Liver (tissue), 8 donors: ENCODE measurements at regions not wholly inside any gene's neighbourhood (a gene's known extent, or its start where the extent isn't known, plus 50 kb on each side); places are given as distances from the start of the nearest gene placed in this dataset.

Experiments
- DNase-seq: peaks from one replicate; pipeline ENCODE4 v3.0.0-alpha.2; 2017; ENCODE audit warnings: low spot score
- H3K27ac ChIP-seq, 2 donors: one replicate each; pipeline ENCODE4 v1.7.0; 2013; ENCODE audit warnings: inconsistent platforms in 2 of 2, low read length in 2 of 2, control low read depth in 1 of 2, low read depth in 1 of 2, mild to moderate bottlenecking in 1 of 2
- H3K27me3 ChIP-seq, 4 donors: one replicate each; pipeline versions ENCODE4 v1.6.1 to v1.7.0; 2013; ENCODE audit warnings: low read length in 3 of 4, inconsistent platforms in 1 of 4, mild to moderate bottlenecking in 1 of 4, moderate library complexity in 1 of 4; ENCODE audit not compliant: control insufficient read depth in 4 of 4, insufficient read depth in 4 of 4
- H3K36me3 ChIP-seq, 4 donors: one replicate each; pipeline versions ENCODE4 v1.6.1 to v1.7.0; 2013; ENCODE audit warnings: low read length in 3 of 4, mild to moderate bottlenecking in 3 of 4, low read depth in 1 of 4, moderate library complexity in 1 of 4; ENCODE audit not compliant: control insufficient read depth in 4 of 4, insufficient read depth in 3 of 4
- H3K4me1 ChIP-seq, 4 donors: one replicate each; pipeline versions ENCODE4 v1.6.1 to v1.7.0; 2013; ENCODE audit warnings: low read length in 3 of 4, mild to moderate bottlenecking in 3 of 4, moderate library complexity in 1 of 4; ENCODE audit not compliant: control insufficient read depth in 4 of 4, insufficient read depth in 4 of 4
- H3K4me3 ChIP-seq, 3 donors: one replicate each; pipeline versions ENCODE4 v1.6.1 to v1.7.0; 2013; ENCODE audit warnings: low read length in 3 of 3, control low read depth in 1 of 3, low read depth in 1 of 3, mild to moderate bottlenecking in 1 of 3
- H3K9ac ChIP-seq, 2 donors: one replicate each; pipeline ENCODE4 v1.7.0; 2013; ENCODE audit warnings: low read length in 2 of 2, mild to moderate bottlenecking in 2 of 2, moderate library complexity in 2 of 2, control low read depth in 1 of 2, low read depth in 1 of 2
- H3K9me3 ChIP-seq, 4 donors: one replicate each; pipeline versions ENCODE4 v1.6.1 to v1.7.0; 2013; ENCODE audit warnings: low read length in 3 of 4; ENCODE audit not compliant: control insufficient read depth in 4 of 4
- EGR1 ChIP-seq, 2 donors: IDR thresholded peaks; 2 replicates each; pipeline ENCODE4 v1.6.1; 2016 to 2018; ENCODE audit warnings: antibody characterized with exemption in 2 of 2, low read depth in 2 of 2
- FOXA1 ChIP-seq: IDR thresholded peaks from 2 replicates; pipeline ENCODE4 v1.6.1; 2016; ENCODE audit warnings: antibody characterized with exemption
- FOXA2 ChIP-seq: IDR thresholded peaks from 2 replicates; pipeline ENCODE4 v1.6.1; 2016; ENCODE audit warnings: antibody characterized with exemption
- GABPA ChIP-seq, 2 donors: IDR thresholded peaks in 1 of 2; conservative IDR thresholded peaks in 1 of 2; 2 replicates each; pipeline ENCODE4 v1.6.1; 2016; ENCODE audit warnings: antibody characterized with exemption in 2 of 2, mild to moderate bottlenecking in 1 of 2, moderate library complexity in 1 of 2
- HNF4A ChIP-seq, 2 donors: conservative IDR thresholded peaks; 2 replicates each; pipeline ENCODE4 v1.6.1; 2016; ENCODE audit warnings: antibody characterized with exemption in 2 of 2, mild to moderate bottlenecking in 2 of 2
- HNF4G ChIP-seq: IDR thresholded peaks from 2 replicates; pipeline ENCODE4 v1.6.1; 2016; ENCODE audit warnings: antibody characterized with exemption
- JUND ChIP-seq, 2 donors: IDR thresholded peaks; 2 replicates each; pipeline ENCODE4 v1.6.1; 2016; ENCODE audit warnings: antibody characterized with exemption in 2 of 2
- MAX ChIP-seq: IDR thresholded peaks from 2 replicates; pipeline ENCODE4 v1.6.1; 2016; ENCODE audit warnings: antibody characterized with exemption
- NR2F2 ChIP-seq: IDR thresholded peaks from 2 replicates; pipeline ENCODE4 v1.6.1; 2016; ENCODE audit warnings: antibody characterized with exemption
- RAD21 ChIP-seq, 2 donors: IDR thresholded peaks; 2 replicates each; pipeline ENCODE4 v1.6.1; 2016; ENCODE audit warnings: antibody characterized with exemption in 2 of 2, mild to moderate bottlenecking in 2 of 2
- RXRA ChIP-seq, 2 donors: IDR thresholded peaks; 2 replicates each; pipeline ENCODE4 v1.6.1; 2017 to 2018; ENCODE audit warnings: antibody characterized with exemption in 2 of 2, mild to moderate bottlenecking in 1 of 2
- SP1 ChIP-seq: IDR thresholded peaks from 2 replicates; pipeline ENCODE4 v1.6.1; 2018; ENCODE audit warnings: antibody characterized with exemption, mild to moderate bottlenecking
- TAF1 ChIP-seq: conservative IDR thresholded peaks from 2 replicates; pipeline ENCODE4 v1.6.1; 2016; ENCODE audit warnings: antibody characterized with exemption, mild to moderate bottlenecking
- YY1 ChIP-seq: IDR thresholded peaks from 2 replicates; pipeline ENCODE4 v1.6.1; 2016; ENCODE audit warnings: antibody characterized with exemption, mild to moderate bottlenecking
- WGBS: extraction: QIAGEN DNeasy Blood & Tissue Kit; methylation state at CpG from one replicate; pipeline ENCODE4 v1.1.7; 2013; 5-methylcytosine and 5-hydroxymethylcytosine counted together
- TF ChIP-seq, protein P1 (sequence below): IDR thresholded peaks from 2 replicates; pipeline ENCODE4 v1.6.1; 2016; ENCODE audit warnings: antibody characterized with exemption, mild to moderate bottlenecking
- TF ChIP-seq, protein P2 (sequence below): IDR thresholded peaks from 2 replicates; pipeline ENCODE4 v1.6.1; 2016; ENCODE audit warnings: antibody characterized with exemption
- TF ChIP-seq, protein P3 (sequence below): IDR thresholded peaks from 2 replicates; pipeline ENCODE4 v1.6.1; 2016; ENCODE audit warnings: antibody characterized with exemption
- TF ChIP-seq, protein P4 (sequence below): fragments of 150-350 bp; IDR thresholded peaks from 2 replicates; pipeline ENCODE4 v1.5.1; 2017; ENCODE audit warnings: improper control_type of control experiment, low read depth, low read length; ENCODE audit not compliant: missing input control
- donor health status: healthy.
- donor health status: healthy.
- donor health status: healthy.
- donor health status: healthy.
- donor health status: healthy.

- TF ChIP-seq, protein P1, sequence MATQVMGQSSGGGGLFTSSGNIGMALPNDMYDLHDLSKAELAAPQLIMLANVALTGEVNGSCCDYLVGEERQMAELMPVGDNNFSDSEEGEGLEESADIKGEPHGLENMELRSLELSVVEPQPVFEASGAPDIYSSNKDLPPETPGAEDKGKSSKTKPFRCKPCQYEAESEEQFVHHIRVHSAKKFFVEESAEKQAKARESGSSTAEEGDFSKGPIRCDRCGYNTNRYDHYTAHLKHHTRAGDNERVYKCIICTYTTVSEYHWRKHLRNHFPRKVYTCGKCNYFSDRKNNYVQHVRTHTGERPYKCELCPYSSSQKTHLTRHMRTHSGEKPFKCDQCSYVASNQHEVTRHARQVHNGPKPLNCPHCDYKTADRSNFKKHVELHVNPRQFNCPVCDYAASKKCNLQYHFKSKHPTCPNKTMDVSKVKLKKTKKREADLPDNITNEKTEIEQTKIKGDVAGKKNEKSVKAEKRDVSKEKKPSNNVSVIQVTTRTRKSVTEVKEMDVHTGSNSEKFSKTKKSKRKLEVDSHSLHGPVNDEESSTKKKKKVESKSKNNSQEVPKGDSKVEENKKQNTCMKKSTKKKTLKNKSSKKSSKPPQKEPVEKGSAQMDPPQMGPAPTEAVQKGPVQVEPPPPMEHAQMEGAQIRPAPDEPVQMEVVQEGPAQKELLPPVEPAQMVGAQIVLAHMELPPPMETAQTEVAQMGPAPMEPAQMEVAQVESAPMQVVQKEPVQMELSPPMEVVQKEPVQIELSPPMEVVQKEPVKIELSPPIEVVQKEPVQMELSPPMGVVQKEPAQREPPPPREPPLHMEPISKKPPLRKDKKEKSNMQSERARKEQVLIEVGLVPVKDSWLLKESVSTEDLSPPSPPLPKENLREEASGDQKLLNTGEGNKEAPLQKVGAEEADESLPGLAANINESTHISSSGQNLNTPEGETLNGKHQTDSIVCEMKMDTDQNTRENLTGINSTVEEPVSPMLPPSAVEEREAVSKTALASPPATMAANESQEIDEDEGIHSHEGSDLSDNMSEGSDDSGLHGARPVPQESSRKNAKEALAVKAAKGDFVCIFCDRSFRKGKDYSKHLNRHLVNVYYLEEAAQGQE = no peak
- TF ChIP-seq, protein P2, sequence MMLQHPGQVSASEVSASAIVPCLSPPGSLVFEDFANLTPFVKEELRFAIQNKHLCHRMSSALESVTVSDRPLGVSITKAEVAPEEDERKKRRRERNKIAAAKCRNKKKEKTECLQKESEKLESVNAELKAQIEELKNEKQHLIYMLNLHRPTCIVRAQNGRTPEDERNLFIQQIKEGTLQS = no peak
- TF ChIP-seq HNF4A (conservative IDR thresholded peaks at IDR 0.05) (no peak), MAX (no peak)
Measured at GRCh38 chr10:35704401-35704800, 62.3 kb upstream of the FZD8 start (continued).

DNA sequence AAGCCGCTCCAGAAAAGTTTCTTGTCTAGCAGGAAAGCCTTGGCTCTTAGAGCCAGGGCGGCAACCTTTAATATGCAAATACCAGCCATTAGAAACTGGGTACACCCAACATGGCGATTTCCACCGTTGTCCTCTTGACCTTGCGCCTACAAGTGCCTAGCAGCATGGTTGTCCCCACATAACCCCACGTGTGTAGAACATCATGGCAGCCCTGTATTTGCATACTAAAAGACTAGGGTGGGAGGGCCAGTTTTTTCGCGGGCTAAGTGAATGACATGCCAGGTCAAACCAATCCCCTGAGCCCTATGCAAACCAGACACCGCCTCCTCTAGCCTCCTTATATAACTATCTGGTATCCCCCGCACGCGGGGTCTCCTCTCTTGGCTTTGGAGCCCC lies 58.4 kb upstream of the FZD8 start:
- no peak for DNase-seq
- Histone ChIP-seq H3K4me3 (no peak overlapping the region), H3K9me3 (no peaks in the 10 kb centered on the region), H3K9ac (no peak overlapping the region), H3K36me3 (no peaks in the 10 kb centered on the region), H3K27me3 (no peaks in the 10 kb centered on the region), H3K4me1 (no peaks in the 10 kb centered on the region), H3K27ac (no peak overlapping the region)
- 86% methylated on average over 12 of the region's 12 CpGs for whole genome bisulfite sequencing
- TF ChIP-seq EGR1 (IDR thresholded peaks at IDR 0.05; ENCODE audit: low read depth in 2 of 2) (no peak), RAD21 (IDR thresholded peaks at IDR 0.05) (no peak), RXRA (IDR thresholded peaks at IDR 0.05) (no peak), YY1 (no peak), NR2F2 (no peak), GABPA (IDR thresholded peaks at IDR 0.05 in 1 of 2, conservative IDR thresholded peaks at IDR 0.05 in 1 of 2) (no peak), FOXA2 (no peak), FOXA1 (no peak), SP1 (no peak), JUND (IDR thresholded peaks at IDR 0.05) (no peak), MAX (no peak), TAF1 (no peak), HNF4A (conservative IDR thresholded peaks at IDR 0.05) (no peak), HNF4G (no peak)
- TF ChIP-seq, protein P3, sequence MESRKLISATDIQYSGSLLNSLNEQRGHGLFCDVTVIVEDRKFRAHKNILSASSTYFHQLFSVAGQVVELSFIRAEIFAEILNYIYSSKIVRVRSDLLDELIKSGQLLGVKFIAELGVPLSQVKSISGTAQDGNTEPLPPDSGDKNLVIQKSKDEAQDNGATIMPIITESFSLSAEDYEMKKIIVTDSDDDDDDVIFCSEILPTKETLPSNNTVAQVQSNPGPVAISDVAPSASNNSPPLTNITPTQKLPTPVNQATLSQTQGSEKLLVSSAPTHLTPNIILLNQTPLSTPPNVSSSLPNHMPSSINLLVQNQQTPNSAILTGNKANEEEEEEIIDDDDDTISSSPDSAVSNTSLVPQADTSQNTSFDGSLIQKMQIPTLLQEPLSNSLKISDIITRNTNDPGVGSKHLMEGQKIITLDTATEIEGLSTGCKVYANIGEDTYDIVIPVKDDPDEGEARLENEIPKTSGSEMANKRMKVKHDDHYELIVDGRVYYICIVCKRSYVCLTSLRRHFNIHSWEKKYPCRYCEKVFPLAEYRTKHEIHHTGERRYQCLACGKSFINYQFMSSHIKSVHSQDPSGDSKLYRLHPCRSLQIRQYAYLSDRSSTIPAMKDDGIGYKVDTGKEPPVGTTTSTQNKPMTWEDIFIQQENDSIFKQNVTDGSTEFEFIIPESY = no peak
- TF ChIP-seq, protein P1 = no peak
- TF ChIP-seq, protein P4, sequence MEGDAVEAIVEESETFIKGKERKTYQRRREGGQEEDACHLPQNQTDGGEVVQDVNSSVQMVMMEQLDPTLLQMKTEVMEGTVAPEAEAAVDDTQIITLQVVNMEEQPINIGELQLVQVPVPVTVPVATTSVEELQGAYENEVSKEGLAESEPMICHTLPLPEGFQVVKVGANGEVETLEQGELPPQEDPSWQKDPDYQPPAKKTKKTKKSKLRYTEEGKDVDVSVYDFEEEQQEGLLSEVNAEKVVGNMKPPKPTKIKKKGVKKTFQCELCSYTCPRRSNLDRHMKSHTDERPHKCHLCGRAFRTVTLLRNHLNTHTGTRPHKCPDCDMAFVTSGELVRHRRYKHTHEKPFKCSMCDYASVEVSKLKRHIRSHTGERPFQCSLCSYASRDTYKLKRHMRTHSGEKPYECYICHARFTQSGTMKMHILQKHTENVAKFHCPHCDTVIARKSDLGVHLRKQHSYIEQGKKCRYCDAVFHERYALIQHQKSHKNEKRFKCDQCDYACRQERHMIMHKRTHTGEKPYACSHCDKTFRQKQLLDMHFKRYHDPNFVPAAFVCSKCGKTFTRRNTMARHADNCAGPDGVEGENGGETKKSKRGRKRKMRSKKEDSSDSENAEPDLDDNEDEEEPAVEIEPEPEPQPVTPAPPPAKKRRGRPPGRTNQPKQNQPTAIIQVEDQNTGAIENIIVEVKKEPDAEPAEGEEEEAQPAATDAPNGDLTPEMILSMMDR = no peak
- TF ChIP-seq, protein P2 = no peak
